Endothelial cell of umbilical vein (primary cell): ENCODE measurements at regions not wholly inside any gene's neighbourhood (a gene's known extent, or its start where the extent isn't known, plus 50 kb on each side); places are given as distances from the start of the nearest gene placed in this dataset.

ENCODE experiments used
- BruUV-seq: library from RNA; stranded (reverse); fragments of 400-500 nt; replicated peaks from 2 replicates; lab custom pipeline; 2021; lab: Mats Ljungman, UMichigan
- CTCF ChIA-PET: fragments of 300-600, 350-600 bp; sonication (Branson Sonifier 250); formaldehyde crosslinking; loops from one replicate; lab custom pipeline; 2021; ENCODE audit warnings: antibody characterized with exemption, inconsistent platforms; lab: Charles Lee
- POLR2A ChIA-PET: fragments of 300-600, 350-600 bp; sonication (Branson Sonifier 250); formaldehyde crosslinking; loops from one replicate; lab custom pipeline; 2021; ENCODE audit warnings: antibody characterized with exemption, inconsistent platforms; lab: Charles Lee
- DNase-seq: peaks from one replicate; pipeline ENCODE4 v3.0.0-alpha.2; 2011; ENCODE audit warnings: low read depth, low spot score
- FAIRE-seq: peaks from 2 replicates; lab custom pipeline; 2011; peaks lifted over from hg19 to GRCh38; lab: Jason Lieb, UNC
- H2AFZ ChIP-seq: 2 replicates; pipeline ENCODE4 v1.6.0; 2012; ENCODE audit warnings: low read depth, low read length, control low read depth, inconsistent platforms
- H3K27ac ChIP-seq: 2 replicates; pipeline ENCODE4 v1.5.1; 2011; ENCODE audit warnings: low read depth, mild to moderate bottlenecking, control low read depth, low read length, moderate library complexity; ENCODE audit not compliant: insufficient read depth
- H3K27me3 ChIP-seq, 2 experiments: 2 replicates each; pipeline versions ENCODE4 v1.6.0 to v1.6.1; 2011; ENCODE audit warnings: low read length in 2 of 2, mixed read lengths in 1 of 2; ENCODE audit not compliant: control insufficient read depth in 2 of 2, insufficient read depth in 2 of 2
- H3K36me3 ChIP-seq, 2 experiments: 2 replicates in 1 of 2; 3 replicates in 1 of 2; pipeline ENCODE4 v1.5.1; 2011; ENCODE audit warnings: low read length in 2 of 2, mild to moderate bottlenecking in 1 of 2, moderate library complexity in 1 of 2; ENCODE audit not compliant: control insufficient read depth in 2 of 2, insufficient read depth in 2 of 2; ENCODE audit errors: extremely low read depth in 1 of 2
- H3K4me1 ChIP-seq: 3 replicates; pipeline ENCODE4 v1.5.1; 2011; ENCODE audit warnings: mild to moderate bottlenecking, low read length; ENCODE audit not compliant: control insufficient read depth, insufficient read depth; ENCODE audit errors: extremely low read depth
- H3K4me2 ChIP-seq: 2 replicates; pipeline ENCODE4 v1.6.1; 2011; ENCODE audit warnings: low read length, control low read depth, mixed read lengths; ENCODE audit not compliant: insufficient read depth
- H3K4me3 ChIP-seq, 3 experiments: fragments of 200-600 bp in 1 of 3; sonication (generic), shearing (Covaris generic) in 1 of 3; replicated peaks in 1 of 3; 2 replicates each; pipeline ENCODE4 v1.5.1; 2011 to 2016; ENCODE audit warnings: control low read depth in 3 of 3, low read length in 3 of 3, mild to moderate bottlenecking in 2 of 3, inconsistent platforms in 1 of 3, low read depth in 1 of 3, moderate library complexity in 1 of 3; ENCODE audit not compliant: insufficient read depth in 1 of 3
- H3K79me2 ChIP-seq: 2 replicates; pipeline ENCODE4 v1.6.0; 2012; ENCODE audit warnings: low read length, inconsistent platforms; ENCODE audit not compliant: control insufficient read depth, insufficient read depth
- H3K9ac ChIP-seq: replicated peaks from 2 replicates; pipeline ENCODE3; 2011; ENCODE audit warnings: low read length, control low read depth; ENCODE audit not compliant: insufficient read depth; ENCODE audit errors: extremely low read depth
- H3K9me1 ChIP-seq: replicated peaks from 3 replicates; pipeline ENCODE4 v1.6.0; 2011; ENCODE audit warnings: mild to moderate bottlenecking, low read length; ENCODE audit not compliant: control insufficient read depth, insufficient read depth; ENCODE audit errors: extremely low read depth
- H3K9me3 ChIP-seq: replicated peaks from 2 replicates; pipeline ENCODE4 v1.5.1; 2012; ENCODE audit warnings: low read length, inconsistent platforms; ENCODE audit not compliant: control insufficient read depth, insufficient read depth
- H4K20me1 ChIP-seq: replicated peaks from 2 replicates; pipeline ENCODE3; 2011; ENCODE audit warnings: mild to moderate bottlenecking, low read length; ENCODE audit not compliant: control insufficient read depth, insufficient read depth; ENCODE audit errors: extremely low read depth
- GATA2 ChIP-seq: IDR thresholded peaks from 2 replicates; pipeline ENCODE4 v1.7.0; 2011; ENCODE audit warnings: low read depth, mild to moderate bottlenecking, moderate library complexity, mixed read lengths, low read length; ENCODE audit not compliant: insufficient read length, insufficient read depth
- JUN ChIP-seq: IDR thresholded peaks from 2 replicates; pipeline ENCODE4 v1.6.1; 2011; ENCODE audit warnings: borderline replicate concordance, low read depth; ENCODE audit not compliant: insufficient read length, insufficient read depth
- MAX ChIP-seq: IDR thresholded peaks from 2 replicates; pipeline ENCODE4 v1.6.1; 2011; ENCODE audit not compliant: insufficient read depth, insufficient read length
- POLR2A ChIP-seq: IDR thresholded peaks from 2 replicates; pipeline ENCODE4 v1.6.1; 2012; ENCODE audit warnings: low read depth, mild to moderate bottlenecking, control low read depth, low read length
- dilution Hi-C: fragments of 300-500 bp; cut with MboI; formaldehyde crosslinking; loops from one replicate; pipeline ENCODE4 v1.15.0; 2019; ENCODE audit warnings: low sequenced_read_pairs; ENCODE audit not compliant: extremely low pct_ligation_motif_present
- intact Hi-C: fragments of 100-400 bp; cut with micrococcal nuclease; formaldehyde crosslinking; loops from one replicate; pipeline ENCODE4 v1.10.0; 2022
- TF ChIP-seq, protein P1 (sequence below), 2 donors: IDR thresholded peaks; 1 replicate in 1 of 2; 2 replicates in 1 of 2; pipeline ENCODE4 v1.5.1; 2011; ENCODE audit warnings: low read length in 2 of 2, mild to moderate bottlenecking in 2 of 2, moderate library complexity in 2 of 2, control low read depth in 1 of 2, inconsistent platforms in 1 of 2, low read depth in 1 of 2; ENCODE audit not compliant: insufficient read depth in 1 of 2; ENCODE audit errors: extremely low read depth in 1 of 2

- Histone ChIP-seq H3K36me3 (no peaks in the 10 kb centered on the region), H3K4me1 (no peaks in the 10 kb centered on the region), H3K79me2 (no peaks in the 10 kb centered on the region), H4K20me1 (no peaks in the 10 kb centered on the region), H3K27me3 (no peaks in the 10 kb centered on the region), H3K9ac (no peak overlapping the region), H3K27ac (no peak overlapping the region), H2AFZ (no peak overlapping the region), H3K9me3 (no peaks in the 10 kb centered on the region), H3K9me1 (no peaks in the 10 kb centered on the region), H3K4me2 (no peak overlapping the region), H3K4me3 (no peak overlapping the region)
- no peak for TF ChIP-seq JUN
- TF ChIP-seq, protein P1, sequence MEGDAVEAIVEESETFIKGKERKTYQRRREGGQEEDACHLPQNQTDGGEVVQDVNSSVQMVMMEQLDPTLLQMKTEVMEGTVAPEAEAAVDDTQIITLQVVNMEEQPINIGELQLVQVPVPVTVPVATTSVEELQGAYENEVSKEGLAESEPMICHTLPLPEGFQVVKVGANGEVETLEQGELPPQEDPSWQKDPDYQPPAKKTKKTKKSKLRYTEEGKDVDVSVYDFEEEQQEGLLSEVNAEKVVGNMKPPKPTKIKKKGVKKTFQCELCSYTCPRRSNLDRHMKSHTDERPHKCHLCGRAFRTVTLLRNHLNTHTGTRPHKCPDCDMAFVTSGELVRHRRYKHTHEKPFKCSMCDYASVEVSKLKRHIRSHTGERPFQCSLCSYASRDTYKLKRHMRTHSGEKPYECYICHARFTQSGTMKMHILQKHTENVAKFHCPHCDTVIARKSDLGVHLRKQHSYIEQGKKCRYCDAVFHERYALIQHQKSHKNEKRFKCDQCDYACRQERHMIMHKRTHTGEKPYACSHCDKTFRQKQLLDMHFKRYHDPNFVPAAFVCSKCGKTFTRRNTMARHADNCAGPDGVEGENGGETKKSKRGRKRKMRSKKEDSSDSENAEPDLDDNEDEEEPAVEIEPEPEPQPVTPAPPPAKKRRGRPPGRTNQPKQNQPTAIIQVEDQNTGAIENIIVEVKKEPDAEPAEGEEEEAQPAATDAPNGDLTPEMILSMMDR (IDR thresholded peaks at IDR 0.05; ENCODE audit: extremely low read depth in 1 of 2, insufficient read depth in 1 of 2, low read depth in 1 of 2, low read length in 2 of 2), result no peak
- no peak for TF ChIP-seq MAX
- POLR2A ChIA-PET, result no interaction called here
- BruUV-seq, result no TSS peak
- intact Hi-C loops, result no loop called here
- CTCF ChIA-PET, result interaction anchor here (0.6 to 1.3 kb wide), 5 partner anchors 15 to 398 kb away, joined by 3 to 5 read pairs (median 3); no protein-coding TSS in a partner anchor
- DNase-seq (peak; percentile 43), FAIRE-seq (peak; percentile 12)
- dilution Hi-C loops, result no loop called here
Measured at GRCh38 chr6:126738146-126738545, 380.3 kb upstream of the RSPO3 start.

DNA sequence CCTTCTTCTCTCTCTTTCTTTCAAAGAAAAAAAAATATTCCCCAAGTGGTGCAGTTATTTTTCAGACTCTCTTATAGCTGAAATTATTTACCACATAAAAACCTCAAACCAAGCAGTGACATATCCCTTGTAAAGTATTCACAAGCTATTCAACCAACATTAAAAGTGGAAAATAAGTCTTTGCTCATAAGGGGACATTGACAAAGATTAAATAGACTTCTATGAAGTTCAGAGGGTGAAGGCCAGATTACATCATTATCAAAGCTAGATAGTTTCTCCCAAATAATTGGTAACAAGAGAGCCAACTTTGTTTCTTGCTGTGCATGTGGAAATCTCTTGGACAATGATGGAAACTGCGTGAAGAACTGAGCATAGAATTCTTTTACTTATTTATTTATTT, 379.8 kb upstream of the RSPO3 start:
- no peak for FAIRE-seq
- Histone ChIP-seq H3K4me3 (no peak overlapping the region), H3K36me3 (no peaks in the 10 kb centered on the region), H3K9me3 (no peaks in the 10 kb centered on the region), H4K20me1 (no peaks in the 10 kb centered on the region), H3K27me3 (no peaks in the 10 kb centered on the region), H3K4me2 (no peak overlapping the region), H3K27ac (no peak overlapping the region), H3K9ac (no peak overlapping the region), H3K9me1 (no peaks in the 10 kb centered on the region), H3K79me2 (no peaks in the 10 kb centered on the region), H2AFZ (no peak overlapping the region), H3K4me1 (no peaks in the 10 kb centered on the region)
- DNase-seq, result no peak
- intact Hi-C loops, result no loop called here
- ChIA-PET POLR2A (no interaction called here), CTCF (interaction anchor here (0.6 to 1.3 kb wide), 5 partner anchors 15 to 397 kb away, joined by 3 to 5 read pairs (median 3); no protein-coding TSS in a partner anchor)
- dilution Hi-C loops, result no loop called here
- BruUV-seq, result no TSS peak
- TF ChIP-seq GATA2 (no peak), POLR2A (no peak)
- TF ChIP-seq, protein P1 (IDR thresholded peaks at IDR 0.05; ENCODE audit: extremely low read depth in 1 of 2, insufficient read depth in 1 of 2, low read depth in 1 of 2, low read length in 2 of 2), result no peak
